ENCODE measurements at regions not wholly inside any gene's neighbourhood (a gene's known extent, or its start where the extent isn't known, plus 50 kb on each side); places are given as distances from the start of the nearest gene placed in this dataset.

- TF ChIP-seq CTCF (IDR thresholded peaks at IDR 0.05): no peak
- no peak for TF ChIP-seq POLR2A (IDR thresholded peaks at IDR 0.05)
Observed at GRCh38 chr6:130761286-130761685, 65.9 kb upstream of the SMLR1 start.
